H1 (cell line): ENCODE measurements at regions not wholly inside any gene's neighbourhood (a gene's known extent, or its start where the extent isn't known, plus 50 kb on each side); places are given as distances from the start of the nearest gene placed in this dataset.

Source experiments
- RNF2 ChIP-seq: fragments of 200-900, 300-1000 bp; sonication (generic); IDR thresholded peaks from 2 replicates; pipeline ENCODE4 v1.7.1; 2016; ENCODE audit warnings: borderline replicate concordance, low read depth, mild to moderate bottlenecking, antibody characterized with exemption, low read length; ENCODE audit not compliant: poor library complexity, severe bottlenecking; ENCODE audit errors: missing control alignments
- SP2 ChIP-seq: IDR thresholded peaks from 2 replicates; pipeline ENCODE4 v1.6.1; 2012; ENCODE audit warnings: mild to moderate bottlenecking, low read length, inconsistent platforms

DNA sequence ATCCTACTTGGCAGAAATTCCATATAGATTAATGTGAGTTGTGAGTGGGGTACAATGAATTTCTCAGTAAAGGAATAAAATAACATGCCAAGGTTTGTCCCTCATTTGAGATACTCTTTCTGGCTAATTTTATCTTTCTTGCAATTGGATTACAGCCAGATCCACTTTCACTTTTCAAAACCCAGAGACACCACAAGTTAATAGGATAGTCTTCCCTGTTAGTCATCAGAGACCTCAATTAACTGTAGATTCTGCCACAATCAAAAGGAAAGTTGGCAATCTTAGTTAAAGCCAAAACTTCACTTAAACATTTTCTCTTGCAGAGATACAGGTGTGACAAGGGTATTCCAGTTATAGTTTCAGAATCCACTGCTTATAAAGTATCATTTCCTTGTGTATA, 91.4 kb upstream of the PHYHIPL start (continued):
- TF ChIP-seq SP2 (no peak), RNF2 (no peak)
